SK-N-SH treated with all-trans-retinoic acid at 6 μM for 48 hours (cell line): ENCODE measurements at regions not wholly inside any gene's neighbourhood (a gene's known extent, or its start where the extent isn't known, plus 50 kb on each side); places are given as distances from the start of the nearest gene placed in this dataset.
"Not testable (repeated sequence)": the region's sequence is repeated elsewhere in the genome, so short reads cannot be mapped to it uniquely, and the experiment has no call there.

Source experiments
- ATAC-seq: fragments of 200-7000 bp; cut with Tn5 transposase; 3 replicates; pipeline ENCODE4 v1.9.1; 2020; ENCODE audit warnings: mild to moderate bottlenecking, moderate library complexity
- ARNTL ChIP-seq: fragments of 450-650 bp; formaldehyde crosslinking; IDR thresholded peaks from 2 replicates; pipeline ENCODE4 v1.5.0; 2020; ENCODE audit warnings: low read depth, mild to moderate bottlenecking, moderate library complexity, borderline replicate concordance
- BACH2 ChIP-seq: fragments of 250-450 bp; sonication (Bioruptor Pico); IDR thresholded peaks from 2 replicates; pipeline ENCODE4 v1.9.0; 2021; ENCODE audit warnings: mild to moderate bottlenecking, borderline replicate concordance
- CSDC2 ChIP-seq: fragments of 250-450 bp; sonication (Bioruptor Pico); IDR thresholded peaks from 2 replicates; pipeline ENCODE4 v1.5.0; 2020; ENCODE audit warnings: mild to moderate bottlenecking, moderate library complexity
- ESRRG ChIP-seq: fragments of 250-450 bp; sonication (Bioruptor Pico); IDR thresholded peaks from 2 replicates; pipeline ENCODE4 v1.6.1; 2021; ENCODE audit warnings: mild to moderate bottlenecking
- GLIS3 ChIP-seq: fragments of 250-450 bp; sonication (Bioruptor Pico); IDR thresholded peaks from 2 replicates; pipeline ENCODE4 v1.5.0; 2020; ENCODE audit warnings: mild to moderate bottlenecking, moderate library complexity
- ISL1 ChIP-seq: fragments of 250-450 bp; sonication (Bioruptor Pico); IDR thresholded peaks from 2 replicates; pipeline ENCODE4 v2.1.2; 2022; ENCODE audit warnings: mild to moderate bottlenecking, moderate library complexity
- OSR1 ChIP-seq: fragments of 250-450 bp; sonication (Bioruptor Pico); IDR thresholded peaks from 2 replicates; pipeline ENCODE4 v1.8.0; 2022; ENCODE audit warnings: moderate library complexity, mild to moderate bottlenecking, inconsistent platforms
- PPARA ChIP-seq: fragments of 250-450 bp; sonication (Bioruptor Pico); IDR thresholded peaks from 2 replicates; pipeline ENCODE4 v1.5.0; 2020; ENCODE audit warnings: mild to moderate bottlenecking, borderline replicate concordance
- RARB ChIP-seq: fragments of 250-450 bp; sonication (Bioruptor Pico); IDR thresholded peaks from 2 replicates; pipeline ENCODE4 v1.8.0; 2021; ENCODE audit warnings: mild to moderate bottlenecking, moderate library complexity
- SNAI2 ChIP-seq: fragments of 250-450 bp; sonication (Bioruptor Pico); IDR thresholded peaks from 2 replicates; pipeline ENCODE4 v1.5.0; 2020; ENCODE audit warnings: mild to moderate bottlenecking, moderate library complexity
- TOX ChIP-seq: fragments of 250-450 bp; sonication (Bioruptor Pico); IDR thresholded peaks from 2 replicates; pipeline ENCODE4 v1.8.0; 2021; ENCODE audit warnings: mild to moderate bottlenecking, moderate library complexity, borderline replicate concordance
- ZC3H10 ChIP-seq: fragments of 250-450 bp; sonication (Bioruptor Pico); IDR thresholded peaks from 2 replicates; pipeline ENCODE4 v1.5.1; 2021; ENCODE audit warnings: mild to moderate bottlenecking, moderate library complexity
- ZFP3 ChIP-seq: fragments of 250-450 bp; sonication (Bioruptor Pico); IDR thresholded peaks from 2 replicates; pipeline ENCODE4 v1.5.0; 2020; ENCODE audit warnings: mild to moderate bottlenecking, moderate library complexity
- ZFP30 ChIP-seq: fragments of 450-650 bp; formaldehyde crosslinking; IDR thresholded peaks from 2 replicates; pipeline ENCODE4 v1.5.0; 2022; ENCODE audit warnings: mild to moderate bottlenecking, moderate library complexity
- ZNF70 ChIP-seq: fragments of 450-650 bp; formaldehyde crosslinking; IDR thresholded peaks from 2 replicates; pipeline ENCODE4 v1.5.0; 2020; ENCODE audit warnings: mild to moderate bottlenecking, moderate library complexity
- ZNF8 ChIP-seq: fragments of 450-650 bp; formaldehyde crosslinking; IDR thresholded peaks from 2 replicates; pipeline ENCODE4 v1.5.0; 2020; ENCODE audit warnings: mild to moderate bottlenecking, moderate library complexity
- TF ChIP-seq, protein P1 (sequence below): fragments of 250-450 bp; sonication (Bioruptor Pico); IDR thresholded peaks from 2 replicates; pipeline ENCODE4 v1.5.1; 2020; ENCODE audit warnings: low read depth, mild to moderate bottlenecking, moderate library complexity
- TF ChIP-seq, protein P2 (sequence below): fragments of 250-450 bp; sonication (Bioruptor Pico); IDR thresholded peaks from 2 replicates; pipeline ENCODE4 v1.8.0; 2021; ENCODE audit warnings: low read depth, mild to moderate bottlenecking, moderate library complexity, borderline replicate concordance
- TF ChIP-seq, protein P3 (sequence below): fragments of 250-450 bp; sonication (Bioruptor Pico); IDR thresholded peaks from 2 replicates; pipeline ENCODE4 v1.8.0; 2020; ENCODE audit warnings: mild to moderate bottlenecking, moderate library complexity, borderline replicate concordance

- TF ChIP-seq CSDC2 (CRISPR knock-in tag) (no peak), ZFP30 (CRISPR knock-in tag) (no peak)
Measured at GRCh38 chr14:57061009-57061711, 207.5 kb downstream of the EXOC5 start (continued).

DNA sequence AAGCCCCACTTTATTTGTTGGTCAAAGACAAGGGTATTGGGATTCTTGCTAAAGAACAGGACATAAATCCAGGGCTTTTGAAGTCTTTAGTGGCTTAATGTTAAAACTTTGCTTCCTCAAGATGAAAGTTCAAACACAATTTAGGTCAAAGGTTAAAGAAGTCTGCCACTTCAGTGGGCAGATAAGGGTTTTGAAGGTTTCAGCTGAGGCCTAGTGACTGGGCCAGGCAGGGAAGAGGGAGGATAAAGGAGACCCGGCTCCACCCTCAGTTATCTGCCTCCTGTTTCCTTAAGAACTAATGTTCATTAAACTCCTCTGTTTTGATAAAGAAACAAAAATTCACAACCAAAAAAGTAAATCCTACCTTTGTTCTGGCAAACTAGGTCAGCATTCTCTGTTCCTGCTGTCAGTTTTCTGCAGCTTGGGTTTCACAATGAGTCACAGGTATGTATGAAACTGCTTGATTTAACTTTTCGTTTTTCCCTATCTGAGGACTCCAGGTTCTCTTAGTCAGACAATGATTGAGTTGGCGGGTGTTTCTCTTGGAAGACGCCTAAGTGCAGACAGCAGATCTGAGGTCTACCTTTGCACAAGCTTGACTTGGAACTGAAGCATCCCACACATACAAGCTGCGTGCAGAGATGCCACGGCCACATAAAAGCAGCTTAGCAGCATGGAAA lies 208.3 kb downstream of the EXOC5 start:
- ATAC-seq = no peak
- TF ChIP-seq PPARA (CRISPR knock-in tag) (no peak), ZNF70 (no peak), GLIS3 (CRISPR knock-in tag) (no peak)

GRCh38 chr14:57058319-57058718 lies 210.4 kb downstream of the EXOC5 start:
- ATAC-seq = no peak
- TF ChIP-seq, protein P1, sequence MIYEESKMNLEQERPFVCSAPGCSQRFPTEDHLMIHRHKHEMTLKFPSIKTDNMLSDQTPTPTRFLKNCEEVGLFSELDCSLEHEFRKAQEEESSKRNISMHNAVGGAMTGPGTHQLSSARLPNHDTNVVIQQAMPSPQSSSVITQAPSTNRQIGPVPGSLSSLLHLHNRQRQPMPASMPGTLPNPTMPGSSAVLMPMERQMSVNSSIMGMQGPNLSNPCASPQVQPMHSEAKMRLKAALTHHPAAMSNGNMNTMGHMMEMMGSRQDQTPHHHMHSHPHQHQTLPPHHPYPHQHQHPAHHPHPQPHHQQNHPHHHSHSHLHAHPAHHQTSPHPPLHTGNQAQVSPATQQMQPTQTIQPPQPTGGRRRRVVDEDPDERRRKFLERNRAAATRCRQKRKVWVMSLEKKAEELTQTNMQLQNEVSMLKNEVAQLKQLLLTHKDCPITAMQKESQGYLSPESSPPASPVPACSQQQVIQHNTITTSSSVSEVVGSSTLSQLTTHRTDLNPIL (CRISPR knock-in tag) = no peak
- no peak for TF ChIP-seq ZFP3 (CRISPR knock-in tag)
- no peak for TF ChIP-seq ZC3H10 (CRISPR knock-in tag)
- TF ChIP-seq BACH2 = no peak
- TF ChIP-seq PPARA (CRISPR knock-in tag) = no peak
- TF ChIP-seq ZNF8 (CRISPR knock-in tag) = no peak
- no peak for TF ChIP-seq TOX
- TF ChIP-seq OSR1 (CRISPR knock-in tag) = no peak
- no peak for TF ChIP-seq GLIS3 (CRISPR knock-in tag)
- TF ChIP-seq ESRRG = no peak
- no peak for TF ChIP-seq ISL1 (CRISPR knock-in tag)
- no peak for TF ChIP-seq ARNTL (CRISPR knock-in tag)
- TF ChIP-seq ZNF70 = no peak
- TF ChIP-seq RARB = no peak
- no peak for TF ChIP-seq SNAI2 (CRISPR knock-in tag)
- TF ChIP-seq, protein P2, sequence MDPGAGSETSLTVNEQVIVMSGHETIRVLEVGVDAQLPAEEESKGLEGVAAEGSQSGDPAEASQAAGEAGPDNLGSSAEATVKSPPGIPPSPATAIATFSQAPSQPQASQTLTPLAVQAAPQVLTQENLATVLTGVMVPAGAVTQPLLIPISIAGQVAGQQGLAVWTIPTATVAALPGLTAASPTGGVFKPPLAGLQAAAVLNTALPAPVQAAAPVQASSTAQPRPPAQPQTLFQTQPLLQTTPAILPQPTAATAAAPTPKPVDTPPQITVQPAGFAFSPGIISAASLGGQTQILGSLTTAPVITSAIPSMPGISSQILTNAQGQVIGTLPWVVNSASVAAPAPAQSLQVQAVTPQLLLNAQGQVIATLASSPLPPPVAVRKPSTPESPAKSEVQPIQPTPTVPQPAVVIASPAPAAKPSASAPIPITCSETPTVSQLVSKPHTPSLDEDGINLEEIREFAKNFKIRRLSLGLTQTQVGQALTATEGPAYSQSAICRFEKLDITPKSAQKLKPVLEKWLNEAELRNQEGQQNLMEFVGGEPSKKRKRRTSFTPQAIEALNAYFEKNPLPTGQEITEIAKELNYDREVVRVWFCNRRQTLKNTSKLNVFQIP (CRISPR knock-in tag) = no peak
- TF ChIP-seq, all 23 proteins: peak for 0

GRCh38 chr14:57057803-57058202 lies 210.9 kb downstream of the EXOC5 start:
- TF ChIP-seq SNAI2 (CRISPR knock-in tag) = no peak
- TF ChIP-seq, protein P3, sequence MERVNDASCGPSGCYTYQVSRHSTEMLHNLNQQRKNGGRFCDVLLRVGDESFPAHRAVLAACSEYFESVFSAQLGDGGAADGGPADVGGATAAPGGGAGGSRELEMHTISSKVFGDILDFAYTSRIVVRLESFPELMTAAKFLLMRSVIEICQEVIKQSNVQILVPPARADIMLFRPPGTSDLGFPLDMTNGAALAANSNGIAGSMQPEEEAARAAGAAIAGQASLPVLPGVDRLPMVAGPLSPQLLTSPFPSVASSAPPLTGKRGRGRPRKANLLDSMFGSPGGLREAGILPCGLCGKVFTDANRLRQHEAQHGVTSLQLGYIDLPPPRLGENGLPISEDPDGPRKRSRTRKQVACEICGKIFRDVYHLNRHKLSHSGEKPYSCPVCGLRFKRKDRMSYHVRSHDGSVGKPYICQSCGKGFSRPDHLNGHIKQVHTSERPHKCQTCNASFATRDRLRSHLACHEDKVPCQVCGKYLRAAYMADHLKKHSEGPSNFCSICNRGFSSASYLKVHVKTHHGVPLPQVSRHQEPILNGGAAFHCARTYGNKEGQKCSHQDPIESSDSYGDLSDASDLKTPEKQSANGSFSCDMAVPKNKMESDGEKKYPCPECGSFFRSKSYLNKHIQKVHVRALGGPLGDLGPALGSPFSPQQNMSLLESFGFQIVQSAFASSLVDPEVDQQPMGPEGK (CRISPR knock-in tag) = no peak
- ATAC-seq = no peak

GRCh38 chr14:57056522-57056921 lies 212.2 kb downstream of the EXOC5 start:
- not testable (repeated sequence) for ATAC-seq

DNA sequence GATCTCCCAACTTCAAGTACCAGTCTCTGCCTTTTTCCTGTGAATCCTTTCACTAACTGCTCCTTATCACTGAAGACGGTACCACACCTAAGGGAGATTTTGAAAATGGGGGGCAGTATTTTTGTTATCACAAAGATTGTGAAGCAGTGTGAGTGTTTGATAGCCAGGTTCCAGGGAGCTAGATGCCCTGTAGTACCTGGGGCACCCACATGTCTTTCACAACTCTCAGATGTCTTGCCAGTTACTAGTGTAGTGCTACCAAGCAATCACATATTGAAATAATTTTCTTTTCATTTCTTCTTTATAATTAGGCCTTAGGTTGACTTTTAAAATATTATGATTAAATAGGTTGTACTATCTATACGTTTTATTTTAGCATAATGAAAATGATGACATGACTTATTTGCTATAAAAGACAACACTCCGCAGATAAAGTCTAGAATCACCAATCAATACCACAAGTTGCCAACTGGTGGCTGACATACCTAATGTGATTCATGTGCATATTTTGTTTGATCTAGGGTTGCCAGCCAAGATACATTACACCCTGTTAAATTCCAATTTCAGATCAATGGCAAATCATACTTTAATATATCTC lies 215.9 kb downstream of the EXOC5 start:
- no peak for TF ChIP-seq SNAI2 (CRISPR knock-in tag)
- TF ChIP-seq ESRRG = no peak
- no peak for TF ChIP-seq GLIS3 (CRISPR knock-in tag)
- TF ChIP-seq, protein P3 (CRISPR knock-in tag) = no peak
- TF ChIP-seq, protein P1 (CRISPR knock-in tag) = no peak
- TF ChIP-seq, all 23 proteins: peak for 0
- no peak for ATAC-seq
